ENCODE measurements at regions not wholly inside any gene's neighbourhood (a gene's known extent, or its start where the extent isn't known, plus 50 kb on each side); places are given as distances from the start of the nearest gene placed in this dataset.
"Not testable (repeated sequence)": the region's sequence is repeated elsewhere in the genome, so short reads cannot be mapped to it uniquely, and the experiment has no call there.

DNA sequence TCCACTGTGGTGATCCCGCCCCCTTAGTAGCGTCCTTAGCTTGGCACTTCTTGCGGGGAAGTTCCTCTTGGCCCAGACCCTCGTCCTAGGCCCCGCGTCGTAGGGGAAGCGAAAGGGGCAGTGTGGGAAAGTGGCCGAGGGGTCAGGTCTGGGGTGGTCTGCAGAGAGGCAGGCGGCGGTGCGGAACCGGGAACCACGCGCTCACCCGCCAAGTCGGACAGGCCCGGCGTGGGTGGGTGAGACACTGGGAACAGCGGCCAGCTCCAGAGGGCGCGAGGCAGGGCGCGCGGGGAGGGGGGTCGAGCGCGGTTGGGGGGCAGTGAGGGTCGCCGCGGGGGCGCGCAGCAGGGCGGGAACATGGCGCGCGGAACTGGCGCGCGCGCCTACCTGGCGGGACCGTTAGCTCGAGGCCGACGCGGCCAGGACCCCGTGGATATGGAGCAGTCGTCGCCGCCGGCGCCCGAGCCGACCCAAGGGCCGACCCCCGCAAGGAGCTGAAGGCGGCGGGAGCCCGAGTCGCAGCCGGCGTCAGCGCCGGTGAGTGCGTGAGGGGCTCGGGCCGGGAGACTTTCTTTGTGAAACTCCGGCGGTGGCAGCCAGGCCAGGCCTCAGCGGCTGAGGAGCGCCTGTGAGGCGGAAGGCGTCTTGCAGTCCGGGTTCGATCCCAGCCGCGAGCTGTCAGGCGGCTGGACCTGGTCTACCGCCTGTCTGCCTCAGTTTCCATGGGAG, 2896.7 kb upstream of the TEKT4 start:
- no peak for DNase-seq (ENCODE audit: missing footprints)
- ATAC-seq = no peak

DNA sequence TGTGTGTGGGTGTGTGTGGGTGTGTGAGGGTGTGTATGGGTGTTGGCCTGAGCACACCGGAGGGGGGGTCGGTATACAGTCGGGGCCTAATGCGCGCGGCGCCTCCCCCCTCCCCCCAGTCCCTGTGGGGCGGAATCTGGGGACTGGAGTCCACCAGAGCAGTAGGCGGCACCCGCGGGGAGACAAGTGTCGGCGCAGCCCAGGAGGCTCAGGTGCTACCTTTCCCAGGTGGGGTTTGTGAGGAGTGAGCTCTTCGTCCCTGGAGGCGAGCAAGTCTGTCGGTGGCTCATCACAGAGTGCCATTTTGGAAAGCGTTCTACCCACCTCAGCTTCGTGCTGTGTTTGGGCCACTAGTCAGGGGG, 2896.1 kb upstream of the TEKT4 start:
- intact Hi-C loops (cut with DNase I) = no loop called here
- no peak for DNase-seq (ENCODE audit: missing footprints)
- ATAC-seq = no peak

More for the DNA sequence above, 2896.7 kb upstream of the TEKT4 start:
- intact Hi-C loops (cut with DNase I) = no loop called here

DNA sequence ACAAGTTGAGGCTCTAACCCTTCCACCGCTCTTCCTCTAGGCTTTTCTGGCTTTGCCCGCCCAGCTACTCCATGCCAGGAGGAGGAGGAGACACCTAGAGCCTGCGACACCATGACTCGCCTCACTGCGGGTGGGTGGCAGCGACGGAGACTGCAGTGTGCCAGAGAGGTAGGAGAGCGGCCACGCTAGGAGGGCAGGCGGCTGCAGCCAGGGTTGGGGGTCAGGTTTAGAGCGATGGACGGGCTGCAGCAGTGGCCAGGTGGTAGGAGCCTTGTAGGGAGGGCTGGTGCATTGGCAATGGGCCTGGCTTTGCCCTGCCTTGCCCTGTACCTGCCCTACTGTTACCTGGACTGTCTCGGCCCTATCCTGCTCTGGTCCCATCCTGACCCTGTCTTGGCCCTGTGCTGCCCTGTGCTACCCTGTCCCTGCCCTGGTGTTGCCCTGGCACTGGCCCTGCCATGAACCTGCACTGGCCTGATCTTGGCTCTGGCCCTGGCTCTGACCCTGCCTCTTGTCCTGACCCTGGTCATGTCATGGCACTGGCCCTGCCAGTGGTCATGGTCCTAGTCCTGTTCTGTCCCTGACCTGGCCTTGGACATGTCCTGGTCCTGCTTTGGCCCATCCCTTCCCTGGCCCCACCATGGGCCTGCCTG, 2890.1 kb upstream of the TEKT4 start:
- ATAC-seq; intact Hi-C loops (cut with DNase I); DNase-seq (ENCODE audit: missing footprints): not testable (repeated sequence)

DNA sequence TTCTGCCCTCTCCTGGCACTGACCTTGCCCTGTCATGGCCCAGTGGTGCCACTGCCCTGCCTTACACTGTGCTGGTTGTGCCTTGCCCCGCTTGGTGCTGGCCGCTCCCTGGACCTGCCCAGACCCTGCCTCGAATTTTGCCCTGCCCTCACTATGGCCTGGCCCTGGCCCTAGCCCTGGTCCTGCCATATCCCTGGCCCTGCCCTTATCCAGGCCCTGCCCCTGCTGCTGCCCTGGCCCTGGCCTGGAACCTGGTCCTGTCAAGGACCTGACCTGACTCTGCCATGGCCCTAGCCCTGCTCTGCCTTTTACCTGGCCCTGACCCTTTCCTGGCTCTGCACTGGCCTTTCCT, 2889.6 kb upstream of the TEKT4 start:
- DNase-seq (ENCODE audit: missing footprints); ATAC-seq; intact Hi-C loops (cut with DNase I): not testable (repeated sequence)

DNA sequence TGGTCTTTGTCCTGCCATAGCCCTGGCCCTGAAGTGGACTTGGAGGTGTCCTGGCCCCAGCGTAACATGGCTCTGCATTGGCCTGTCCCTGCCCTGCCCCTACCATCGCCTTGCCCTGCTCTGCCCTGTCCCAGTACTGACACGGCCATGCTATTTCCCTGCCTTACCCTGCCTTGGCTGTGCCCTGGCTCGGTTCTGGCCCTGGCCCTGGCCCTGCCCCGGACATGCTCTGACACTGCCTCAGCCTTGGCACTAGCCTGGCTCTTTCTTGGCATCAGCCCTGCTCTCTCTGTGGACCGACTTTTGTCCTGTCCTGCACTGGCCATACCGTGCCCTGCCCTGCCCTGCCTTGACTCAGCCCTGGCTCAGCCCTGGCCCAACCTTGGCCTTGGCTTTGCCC, 2889.0 kb upstream of the TEKT4 start:
- intact Hi-C loops (cut with DNase I); ATAC-seq; DNase-seq (ENCODE audit: missing footprints): not testable (repeated sequence)

DNA sequence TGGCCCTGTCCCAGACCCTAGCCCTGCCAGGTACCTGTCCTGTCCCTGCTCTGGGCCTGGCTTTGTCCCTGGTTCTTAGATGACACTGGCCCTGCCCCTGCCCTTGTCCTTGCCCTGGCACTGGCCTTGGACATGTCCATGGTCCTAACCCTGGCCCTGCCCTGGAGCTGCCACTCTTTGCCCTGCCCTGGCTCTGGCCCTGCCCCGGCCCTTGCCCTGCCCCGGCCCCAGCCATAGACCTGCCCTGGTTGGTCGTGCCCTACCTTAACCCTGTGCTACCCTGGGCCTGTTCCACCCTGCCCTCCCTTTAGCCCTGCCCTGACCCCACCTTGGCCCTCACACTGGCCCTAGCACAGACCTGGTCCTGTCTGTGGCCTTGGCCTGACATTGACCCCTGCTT, 2888.0 kb upstream of the TEKT4 start:
- DNase-seq (ENCODE audit: missing footprints); ATAC-seq; intact Hi-C loops (cut with DNase I): not testable (repeated sequence)

DNA sequence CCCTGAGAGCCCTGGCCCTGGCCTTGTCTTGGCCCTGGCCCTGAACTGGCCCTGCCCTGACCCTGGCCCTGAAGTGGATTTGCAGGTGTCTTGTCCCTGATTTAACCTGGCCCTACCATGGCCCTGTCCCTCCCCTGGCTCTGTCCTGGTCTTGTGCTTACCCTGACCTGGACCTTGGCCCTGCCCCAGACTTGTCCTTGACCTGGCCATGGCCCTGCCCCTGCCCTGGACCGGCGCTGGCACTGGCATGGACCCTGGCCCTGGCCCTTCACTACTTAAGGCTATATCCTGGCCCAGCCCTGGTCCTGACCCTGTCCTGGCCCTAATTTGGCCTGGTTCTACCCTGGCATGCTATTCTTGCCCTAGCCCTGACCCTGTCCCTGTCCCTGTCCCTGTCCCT, 2887.5 kb upstream of the TEKT4 start:
- DNase-seq (ENCODE audit: missing footprints); ATAC-seq; intact Hi-C loops (cut with DNase I): not testable (repeated sequence)

DNA sequence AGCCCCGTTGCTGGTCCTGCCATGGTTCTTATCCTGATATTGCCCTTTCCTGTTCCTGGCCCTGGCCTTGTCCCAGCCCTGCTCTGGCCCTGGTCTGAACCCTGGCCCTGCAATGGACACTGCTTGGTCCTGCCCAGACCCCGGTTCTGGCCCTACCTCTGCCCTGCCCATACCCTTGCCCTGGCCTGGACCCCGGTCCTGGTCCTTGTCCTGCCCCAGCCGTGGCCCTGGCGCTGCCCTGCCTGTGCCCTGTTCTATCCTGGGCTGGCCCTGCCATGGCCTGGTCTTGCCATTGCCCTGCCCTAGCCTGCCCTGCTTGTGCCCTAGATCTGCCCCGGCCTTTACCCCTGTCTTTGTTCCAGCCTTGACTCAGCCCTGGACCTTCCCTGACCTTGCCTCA, 2887.1 kb upstream of the TEKT4 start:
- intact Hi-C loops (cut with DNase I); DNase-seq (ENCODE audit: missing footprints); ATAC-seq: not testable (repeated sequence)

DNA sequence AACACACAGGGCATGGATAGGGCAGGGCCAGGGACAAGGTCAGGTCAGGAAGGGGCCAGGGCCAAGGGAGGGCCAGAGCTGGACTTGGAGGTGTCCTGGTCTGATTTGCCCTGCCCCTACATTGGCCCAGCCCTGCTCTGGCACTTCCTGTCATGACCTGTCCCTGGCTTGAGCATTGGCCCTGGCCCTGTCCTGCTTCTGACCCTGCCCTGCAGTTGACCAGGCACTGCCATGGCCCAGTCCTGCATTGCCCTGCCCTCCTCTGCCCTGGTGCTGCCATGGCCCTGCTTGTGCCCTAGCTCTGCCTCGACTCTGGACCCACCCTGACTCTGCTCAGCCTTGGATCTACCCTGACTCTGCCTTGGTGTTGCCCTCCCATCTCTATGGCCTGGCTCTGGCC, 2885.7 kb upstream of the TEKT4 start:
- ATAC-seq; intact Hi-C loops (cut with DNase I): not testable (repeated sequence)
- peak; percentile 57 for DNase-seq (ENCODE audit: missing footprints)

DNA sequence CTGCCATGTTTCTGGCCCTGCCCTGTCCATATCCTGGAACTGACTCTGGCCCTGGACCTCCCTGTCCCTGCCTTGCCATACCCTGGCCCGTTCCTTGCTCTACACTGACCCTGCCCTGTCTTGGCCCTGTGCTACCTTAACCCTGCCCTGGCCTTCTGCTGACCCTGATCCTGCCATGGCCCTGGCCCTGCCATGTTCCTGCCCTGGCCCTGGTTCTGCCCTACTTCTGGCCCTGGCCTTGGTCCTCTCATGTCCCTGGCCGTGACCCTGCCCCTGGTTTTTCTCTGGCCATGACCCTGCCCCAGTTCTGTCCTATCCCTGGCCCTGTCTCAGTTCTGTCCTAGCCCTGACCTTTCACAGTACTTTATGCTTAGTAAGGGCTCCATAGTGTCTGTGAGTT, 2884.3 kb upstream of the TEKT4 start:
- intact Hi-C loops (cut with DNase I); ATAC-seq; DNase-seq (ENCODE audit: missing footprints): not testable (repeated sequence)

DNA sequence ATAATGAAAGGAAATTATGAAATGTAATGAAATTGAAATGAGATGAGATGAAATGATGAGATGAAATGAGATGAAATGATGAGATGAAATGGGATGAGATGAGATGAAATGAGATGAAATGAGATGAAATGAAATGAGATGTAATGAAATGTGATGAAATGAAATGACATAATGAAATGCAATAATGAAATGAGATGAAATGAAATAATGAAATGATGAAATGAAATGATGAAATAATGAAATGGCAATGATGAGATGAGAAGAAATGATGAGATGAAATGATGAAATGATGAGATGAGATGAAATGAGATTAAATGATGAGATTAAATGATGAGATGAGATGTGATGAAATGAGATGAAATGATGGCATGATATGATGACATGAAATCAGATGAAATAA, 2882.5 kb upstream of the TEKT4 start:
- intact Hi-C loops (cut with DNase I) = not testable (repeated sequence)

DNA sequence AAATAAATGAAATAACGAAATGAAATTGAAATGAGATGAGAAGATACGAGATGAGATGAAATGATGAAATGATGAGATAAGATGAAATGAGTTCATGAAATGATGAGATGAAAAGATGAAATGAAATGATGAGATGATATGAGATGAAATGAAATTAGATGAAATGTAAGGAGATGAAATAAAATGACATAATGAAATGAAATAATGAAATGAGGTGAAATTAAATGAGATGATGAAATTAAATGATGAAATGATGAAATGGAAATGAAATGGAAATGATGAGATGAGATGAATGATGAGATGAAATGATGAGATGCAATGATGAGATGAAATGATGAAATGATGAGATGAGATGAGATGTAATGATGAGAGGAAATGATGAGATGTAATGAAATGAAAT, 2881.4 kb upstream of the TEKT4 start:
- ATAC-seq; DNase-seq (ENCODE audit: missing footprints); intact Hi-C loops (cut with DNase I): not testable (repeated sequence)

More for the DNA sequence above, 2882.5 kb upstream of the TEKT4 start:
- not testable (repeated sequence) for DNase-seq (ENCODE audit: missing footprints); ATAC-seq

DNA sequence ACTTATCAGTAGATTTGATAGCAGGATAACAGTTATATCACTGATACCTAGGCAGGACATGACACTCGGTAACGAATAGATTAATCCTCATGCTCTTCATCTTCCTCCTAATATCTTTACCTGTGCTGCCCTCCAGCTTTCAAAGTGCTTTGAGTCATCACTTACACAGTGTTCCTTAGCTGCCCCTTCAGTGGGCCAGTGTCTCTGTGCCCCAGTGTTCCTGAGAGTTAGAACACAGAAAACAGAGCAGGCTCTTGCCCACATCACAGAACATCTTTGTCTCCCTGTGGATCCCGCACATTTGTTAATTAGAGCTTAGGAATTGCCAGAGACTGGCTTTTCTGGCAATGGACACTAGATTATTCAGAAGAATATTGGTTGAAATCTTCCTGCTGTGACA, 2864.7 kb upstream of the TEKT4 start:
- intact Hi-C loops (cut with DNase I); ATAC-seq; DNase-seq (ENCODE audit: missing footprints): not testable (repeated sequence)
